ENCODE measurements at regions not wholly inside any gene's neighbourhood (a gene's known extent, or its start where the extent isn't known, plus 50 kb on each side); places are given as distances from the start of the nearest gene placed in this dataset.
A peak's percentile ranks its signal among the peaks of the same experiment; 100 is the strongest.

- Histone ChIP-seq H3K9ac (ENCODE audit: low read length) (no peak overlapping the region), H3K9me3 (ENCODE audit: low read length) (no peaks in the 10 kb centered on the region), H3K27ac (ENCODE audit: low read depth, low read length) (no peak overlapping the region)
These were observed 397.4 kb downstream of the PRDM5 start for GRCh38 chr4:120525106-120525505.

DNA sequence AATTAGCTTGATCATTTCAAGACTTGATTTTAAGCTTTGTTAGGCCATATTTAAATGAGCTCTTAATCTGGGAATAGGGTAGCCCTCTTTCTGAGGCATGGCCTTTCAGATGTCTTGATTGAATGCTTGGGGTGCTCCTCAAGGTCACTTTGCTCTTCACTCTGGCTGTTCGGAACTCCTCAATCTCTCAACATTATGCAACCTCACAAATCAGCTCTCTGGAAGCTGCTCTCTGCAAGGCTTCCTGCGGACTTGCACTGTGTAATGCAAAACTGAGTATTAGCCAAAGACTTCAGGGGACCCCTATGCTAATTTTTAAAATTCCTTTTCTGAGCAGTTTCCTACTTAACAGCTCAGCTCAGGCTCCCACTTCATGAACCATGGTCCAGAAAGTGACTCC, 398.3 kb downstream of the PRDM5 start:
- Histone ChIP-seq H3K4me1 (ENCODE audit: insufficient read depth, low read length) (no peaks in the 10 kb centered on the region), H3K27me3 (ENCODE audit: control insufficient read depth in 1 of 2, insufficient read depth in 2 of 2, low read length in 2 of 2) (no peaks in the 10 kb centered on the region), H3K9me3 (ENCODE audit: low read length) (no peaks in the 10 kb centered on the region), H3K27ac (ENCODE audit: low read depth, low read length) (no peak overlapping the region), H3K4me3 (ENCODE audit: low read depth in 1 of 2, low read length in 2 of 2) (no peak overlapping the region), H3K9ac (ENCODE audit: low read length) (no peak overlapping the region), H3K36me3 (ENCODE audit: insufficient read depth, low read length) (no peaks in the 10 kb centered on the region)

More at GRCh38 chr4:120525106-120525505, 397.4 kb downstream of the PRDM5 start:
- Histone ChIP-seq H3K4me3 (ENCODE audit: low read depth in 1 of 2, low read length in 2 of 2) (no peak overlapping the region), H3K36me3 (ENCODE audit: insufficient read depth, low read length) (no peaks in the 10 kb centered on the region), H3K4me1 (ENCODE audit: insufficient read depth, low read length) (no peaks in the 10 kb centered on the region), H3K27me3 (ENCODE audit: control insufficient read depth in 1 of 2, insufficient read depth in 2 of 2, low read length in 2 of 2) (no peaks in the 10 kb centered on the region)

DNA sequence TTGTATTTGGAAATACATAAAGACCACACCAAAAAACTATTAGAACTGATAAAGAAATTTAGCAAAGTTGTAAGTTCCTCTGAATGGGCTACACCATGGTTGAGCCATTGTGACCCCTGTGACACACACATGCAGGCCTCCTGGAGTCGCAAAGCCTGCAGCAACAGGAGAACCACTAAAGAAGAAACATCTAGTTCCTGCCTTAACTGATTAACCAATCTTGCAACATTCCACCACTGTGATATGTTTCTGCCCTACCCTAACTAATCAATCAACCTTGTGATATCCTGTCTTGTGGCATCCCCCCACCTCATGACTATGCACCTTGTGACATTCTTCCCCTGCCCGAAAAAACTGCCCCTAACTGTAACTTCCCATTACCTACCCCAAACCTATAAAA, 401.8 kb downstream of the PRDM5 start:
- Histone ChIP-seq H3K36me3 (ENCODE audit: insufficient read depth, low read length) (no peaks in the 10 kb centered on the region), H3K4me3 (ENCODE audit: low read depth in 1 of 2, low read length in 2 of 2) (no peak overlapping the region), H3K27me3 (ENCODE audit: control insufficient read depth in 1 of 2, insufficient read depth in 2 of 2, low read length in 2 of 2) (no peaks in the 10 kb centered on the region), H3K9ac (ENCODE audit: low read length) (no peak overlapping the region), H3K9me3 (ENCODE audit: low read length) (no peaks in the 10 kb centered on the region), H3K4me1 (ENCODE audit: insufficient read depth, low read length) (peaks cover 11% of the 10 kb centered on the region), H3K27ac (ENCODE audit: low read depth, low read length) (no peak overlapping the region)

- peak overlapping the region; percentile 78 for H3K27ac ChIP-seq (ENCODE audit: low read depth, low read length)
- peak overlapping the region; percentile 6 to 33 for H3K4me3 ChIP-seq (ENCODE audit: low read depth in 1 of 2, low read length in 2 of 2)
These were observed 404.6 kb downstream of the PRDM5 start for GRCh38 chr4:120517966-120518365.

DNA sequence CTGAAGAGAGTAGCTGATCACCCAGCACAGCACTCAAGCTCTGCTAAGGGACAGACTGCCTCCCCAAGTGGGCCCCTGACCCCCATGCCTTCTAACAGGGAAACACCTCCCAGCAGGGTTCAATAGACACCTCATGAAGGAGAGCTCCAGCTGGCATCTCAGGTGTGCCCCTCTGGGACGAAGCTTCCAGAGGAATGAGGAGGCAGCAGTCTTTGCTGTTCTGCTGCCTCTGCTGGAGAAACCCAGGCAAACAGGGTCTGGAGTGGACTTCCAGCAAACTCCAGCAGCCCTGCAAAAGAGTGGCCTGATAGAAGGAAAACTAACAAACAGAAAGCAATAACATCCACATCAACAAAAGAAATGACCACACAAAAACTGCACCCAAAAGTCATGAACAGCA, 412.8 kb downstream of the PRDM5 start:
- Histone ChIP-seq H3K4me3 (ENCODE audit: low read depth in 1 of 2, low read length in 2 of 2) (no peak overlapping the region), H3K27me3 (ENCODE audit: control insufficient read depth in 1 of 2, insufficient read depth in 2 of 2, low read length in 2 of 2) (no peaks in the 10 kb centered on the region), H3K9me3 (ENCODE audit: low read length) (no peaks in the 10 kb centered on the region), H3K36me3 (ENCODE audit: insufficient read depth, low read length) (no peaks in the 10 kb centered on the region), H3K27ac (ENCODE audit: low read depth, low read length) (no peak overlapping the region), H3K9ac (ENCODE audit: low read length) (no peak overlapping the region), H3K4me1 (ENCODE audit: insufficient read depth, low read length) (no peaks in the 10 kb centered on the region)

More at GRCh38 chr4:120517966-120518365, 404.6 kb downstream of the PRDM5 start:
- H3K4me1 ChIP-seq (ENCODE audit: insufficient read depth, low read length) = peaks cover 11% of the 10 kb centered on the region
- H3K36me3 ChIP-seq (ENCODE audit: insufficient read depth, low read length) = no peaks in the 10 kb centered on the region
- H3K27me3 ChIP-seq (ENCODE audit: control insufficient read depth in 1 of 2, insufficient read depth in 2 of 2, low read length in 2 of 2) = no peaks in the 10 kb centered on the region
- H3K9ac ChIP-seq (ENCODE audit: low read length) = no peak overlapping the region
- H3K9me3 ChIP-seq (ENCODE audit: low read length) = no peaks in the 10 kb centered on the region

- Histone ChIP-seq H3K4me1 (ENCODE audit: insufficient read depth, low read length) (no peaks in the 10 kb centered on the region), H3K9me3 (ENCODE audit: low read length) (no peaks in the 10 kb centered on the region), H3K27me3 (ENCODE audit: control insufficient read depth in 1 of 2, insufficient read depth in 2 of 2, low read length in 2 of 2) (no peaks in the 10 kb centered on the region), H3K27ac (ENCODE audit: low read depth, low read length) (no peak overlapping the region), H3K4me3 (ENCODE audit: low read depth in 1 of 2, low read length in 2 of 2) (no peak overlapping the region), H3K9ac (ENCODE audit: low read length) (no peak overlapping the region), H3K36me3 (ENCODE audit: insufficient read depth, low read length) (no peaks in the 10 kb centered on the region)
These were observed 413.3 kb downstream of the PRDM5 start for GRCh38 chr4:120509222-120509621.

GRCh38 chr4:120508036-120508435, 414.5 kb downstream of the PRDM5 start:
- H3K27me3 ChIP-seq (ENCODE audit: control insufficient read depth in 1 of 2, insufficient read depth in 2 of 2, low read length in 2 of 2) = no peaks in the 10 kb centered on the region
- no peak overlapping the region for H3K4me3 ChIP-seq (ENCODE audit: low read depth in 1 of 2, low read length in 2 of 2)
- H3K36me3 ChIP-seq (ENCODE audit: insufficient read depth, low read length) = no peaks in the 10 kb centered on the region
- no peak overlapping the region for H3K9ac ChIP-seq (ENCODE audit: low read length)
- no peaks in the 10 kb centered on the region for H3K9me3 ChIP-seq (ENCODE audit: low read length)
- no peak overlapping the region for H3K27ac ChIP-seq (ENCODE audit: low read depth, low read length)
- H3K4me1 ChIP-seq (ENCODE audit: insufficient read depth, low read length) = no peaks in the 10 kb centered on the region

DNA sequence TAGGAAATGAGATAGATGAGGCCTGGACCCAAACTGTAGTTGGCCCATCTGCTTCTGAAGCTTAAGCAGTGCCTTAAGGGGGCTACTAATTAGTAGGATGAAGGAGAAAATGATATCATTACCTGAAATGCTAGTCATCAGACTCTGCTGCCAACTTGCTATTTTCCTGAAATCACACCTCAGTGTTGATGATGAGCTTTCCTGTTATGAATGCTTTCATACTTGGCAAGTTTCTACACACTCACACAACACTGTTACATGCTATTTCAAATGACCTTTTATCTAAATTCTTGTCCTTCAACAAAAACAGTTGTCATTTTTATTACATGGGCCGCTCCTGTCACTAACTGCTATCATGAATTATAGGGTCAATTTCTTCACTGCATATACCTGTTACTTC, 416.0 kb downstream of the PRDM5 start:
- H3K9me3 ChIP-seq (ENCODE audit: low read length) = no peaks in the 10 kb centered on the region
- H3K9ac ChIP-seq (ENCODE audit: low read length) = no peak overlapping the region

GRCh38 chr4:120498678-120499077, 423.8 kb downstream of the PRDM5 start:
- H3K9me3 ChIP-seq (ENCODE audit: low read length) = no peaks in the 10 kb centered on the region
- H3K4me1 ChIP-seq (ENCODE audit: insufficient read depth, low read length) = no peaks in the 10 kb centered on the region
- H3K27ac ChIP-seq (ENCODE audit: low read depth, low read length) = no peak overlapping the region
- no peaks in the 10 kb centered on the region for H3K27me3 ChIP-seq (ENCODE audit: control insufficient read depth in 1 of 2, insufficient read depth in 2 of 2, low read length in 2 of 2)
- no peak overlapping the region for H3K9ac ChIP-seq (ENCODE audit: low read length)
- H3K36me3 ChIP-seq (ENCODE audit: insufficient read depth, low read length) = no peaks in the 10 kb centered on the region
- no peak overlapping the region for H3K4me3 ChIP-seq (ENCODE audit: low read depth in 1 of 2, low read length in 2 of 2)

More for the DNA sequence above, 416.0 kb downstream of the PRDM5 start:
- Histone ChIP-seq H3K4me3 (ENCODE audit: low read depth in 1 of 2, low read length in 2 of 2) (no peak overlapping the region), H3K27ac (ENCODE audit: low read depth, low read length) (no peak overlapping the region), H3K4me1 (ENCODE audit: insufficient read depth, low read length) (no peaks in the 10 kb centered on the region), H3K27me3 (ENCODE audit: control insufficient read depth in 1 of 2, insufficient read depth in 2 of 2, low read length in 2 of 2) (no peaks in the 10 kb centered on the region), H3K36me3 (ENCODE audit: insufficient read depth, low read length) (no peaks in the 10 kb centered on the region)

DNA sequence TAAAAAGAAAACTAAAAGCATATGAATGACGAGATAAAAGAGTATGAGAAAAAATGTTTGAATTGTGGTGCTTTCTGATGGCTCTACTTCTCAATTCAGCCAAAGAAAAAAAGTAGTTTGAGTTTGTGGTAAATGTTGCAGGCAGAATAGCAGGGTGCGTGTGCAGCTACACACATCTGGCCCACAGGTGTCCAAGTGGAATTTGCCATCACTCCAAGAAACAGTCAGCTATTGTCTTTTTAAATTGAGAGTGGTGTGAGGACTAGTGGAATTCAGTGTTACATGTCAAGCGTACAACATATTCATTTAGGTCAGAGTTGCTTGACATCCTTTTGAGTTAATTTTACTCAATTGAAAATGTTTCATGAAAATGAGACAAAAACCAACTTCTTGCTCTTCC, 424.8 kb upstream of the MAD2L1 start:
- no peaks in the 10 kb centered on the region for H3K27me3 ChIP-seq (ENCODE audit: control insufficient read depth in 1 of 2, insufficient read depth in 2 of 2, low read length in 2 of 2)
- H3K27ac ChIP-seq (ENCODE audit: low read depth, low read length) = no peak overlapping the region
- H3K36me3 ChIP-seq (ENCODE audit: insufficient read depth, low read length) = no peaks in the 10 kb centered on the region
- no peak overlapping the region for H3K4me3 ChIP-seq (ENCODE audit: low read depth in 1 of 2, low read length in 2 of 2)
- H3K4me1 ChIP-seq (ENCODE audit: insufficient read depth, low read length) = no peaks in the 10 kb centered on the region
- H3K9ac ChIP-seq (ENCODE audit: low read length) = no peak overlapping the region
- H3K9me3 ChIP-seq (ENCODE audit: low read length) = no peaks in the 10 kb centered on the region

DNA sequence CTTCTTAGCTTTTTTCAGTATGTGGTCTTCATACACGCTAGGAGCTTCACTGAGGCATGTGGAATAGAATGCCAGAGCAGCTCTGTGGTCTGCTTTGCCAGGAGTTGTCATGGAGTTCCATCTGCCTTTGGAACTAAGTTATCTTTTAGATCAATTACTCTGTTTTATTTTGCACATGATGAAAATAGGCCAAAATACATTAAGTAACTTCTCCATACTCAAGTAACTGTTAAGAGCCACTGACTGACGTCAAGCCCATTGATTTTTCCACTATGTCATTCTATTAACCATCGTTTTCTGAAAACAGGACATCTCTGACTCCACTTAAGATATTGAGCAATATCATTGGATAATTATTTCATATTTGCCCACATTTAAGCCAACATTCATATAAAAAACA, 415.1 kb upstream of the MAD2L1 start:
- no peaks in the 10 kb centered on the region for H3K36me3 ChIP-seq (ENCODE audit: insufficient read depth, low read length)
- no peak overlapping the region for H3K9ac ChIP-seq (ENCODE audit: low read length)
- H3K27me3 ChIP-seq (ENCODE audit: control insufficient read depth in 1 of 2, insufficient read depth in 2 of 2, low read length in 2 of 2) = no peaks in the 10 kb centered on the region
- H3K4me3 ChIP-seq (ENCODE audit: low read depth in 1 of 2, low read length in 2 of 2) = no peak overlapping the region
- H3K4me1 ChIP-seq (ENCODE audit: insufficient read depth, low read length) = no peaks in the 10 kb centered on the region
- no peak overlapping the region for H3K27ac ChIP-seq (ENCODE audit: low read depth, low read length)
- no peaks in the 10 kb centered on the region for H3K9me3 ChIP-seq (ENCODE audit: low read length)

GRCh38 chr4:120472447-120473131, 405.9 kb upstream of the MAD2L1 start:
- no peak overlapping the region for H3K4me3 ChIP-seq (ENCODE audit: low read depth in 1 of 2, low read length in 2 of 2)

More at GRCh38 chr4:120472447-120473131, 405.9 kb upstream of the MAD2L1 start:
- H3K4me1 ChIP-seq (ENCODE audit: insufficient read depth, low read length) = no peaks in the 10 kb centered on the region
- no peaks in the 10 kb centered on the region for H3K36me3 ChIP-seq (ENCODE audit: insufficient read depth, low read length)
- H3K9me3 ChIP-seq (ENCODE audit: low read length) = no peaks in the 10 kb centered on the region
- no peak overlapping the region for H3K27ac ChIP-seq (ENCODE audit: low read depth, low read length)
- H3K27me3 ChIP-seq (ENCODE audit: control insufficient read depth in 1 of 2, insufficient read depth in 2 of 2, low read length in 2 of 2) = no peaks in the 10 kb centered on the region
- H3K9ac ChIP-seq (ENCODE audit: low read length) = no peak overlapping the region

All from muscle layer of colon (tissue), 2 donors.